ENCODE measurements at regions not wholly inside any gene's neighbourhood (a gene's known extent, or its start where the extent isn't known, plus 50 kb on each side); places are given as distances from the start of the nearest gene placed in this dataset.

- ATAC-seq (ENCODE audit: low read depth in 2 of 2) (no peak), DNase-seq (no peak)
- Mint-ChIP-seq H3K36me3 (no peaks in the 10 kb centered on the region), H3K9me3 (peaks cover 0 to 3% (median 0%) of the 10 kb centered on the region in 7 donors), H3K4me3 (no peak overlapping the region), H3K27ac (no peak overlapping the region), H3K4me1 (no peaks in the 10 kb centered on the region), H3K27me3 (no peaks in the 10 kb centered on the region)
- H3K4me3 ChIP-seq (ENCODE audit: low read depth, low read length), result no peak overlapping the region
- no peaks in the 10 kb centered on the region for H3K36me3 ChIP-seq (ENCODE audit: control insufficient read depth, insufficient read depth, low read length)
- H3K9me3 ChIP-seq (ENCODE audit: control insufficient read depth in 2 of 2, low read length in 2 of 2), result no peaks in the 10 kb centered on the region
- H3K27me3 ChIP-seq (ENCODE audit: control insufficient read depth, insufficient read depth, low read length), result no peaks in the 10 kb centered on the region
- no peak overlapping the region for H3K27ac ChIP-seq (ENCODE audit: insufficient read depth, low read length, poor library complexity, severe bottlenecking)
- H3K4me1 ChIP-seq (ENCODE audit: control insufficient read depth, insufficient read depth, low read length, poor library complexity, severe bottlenecking), result no peaks in the 10 kb centered on the region
Observed at GRCh38 chr6:121533321-121533841, 97.9 kb downstream of the GJA1 start.

- ATAC-seq (ENCODE audit: low read depth in 2 of 2) (no peak), DNase-seq (no peak)
- Mint-ChIP-seq H3K27me3 (no peaks in the 10 kb centered on the region), H3K27ac (no peak overlapping the region), H3K36me3 (no peaks in the 10 kb centered on the region), H3K9me3 (peaks cover 0 to 1% (median 0%) of the 10 kb centered on the region in 7 donors), H3K4me1 (no peaks in the 10 kb centered on the region), H3K4me3 (no peak overlapping the region)
- Histone ChIP-seq H3K27me3 (ENCODE audit: control insufficient read depth, insufficient read depth, low read length) (no peaks in the 10 kb centered on the region), H3K4me3 (ENCODE audit: low read depth, low read length) (no peak overlapping the region), H3K9me3 (ENCODE audit: control insufficient read depth in 2 of 2, low read length in 2 of 2) (no peaks in the 10 kb centered on the region), H3K4me1 (ENCODE audit: control insufficient read depth, insufficient read depth, low read length, poor library complexity, severe bottlenecking) (no peaks in the 10 kb centered on the region), H3K27ac (ENCODE audit: insufficient read depth, low read length, poor library complexity, severe bottlenecking) (no peak overlapping the region), H3K36me3 (ENCODE audit: control insufficient read depth, insufficient read depth, low read length) (no peaks in the 10 kb centered on the region)
Observed at GRCh38 chr6:121535777-121536176, 100.3 kb downstream of the GJA1 start.

- H3K9me3 ChIP-seq (ENCODE audit: control insufficient read depth in 2 of 2, low read length in 2 of 2), result no peaks in the 10 kb centered on the region
- H3K27ac Mint-ChIP-seq, result no peak overlapping the region
- no peaks in the 10 kb centered on the region for H3K36me3 Mint-ChIP-seq
- no peaks in the 10 kb centered on the region for H3K36me3 ChIP-seq (ENCODE audit: control insufficient read depth, insufficient read depth, low read length)
- no peaks in the 10 kb centered on the region for H3K27me3 Mint-ChIP-seq
- no peaks in the 10 kb centered on the region for H3K27me3 ChIP-seq (ENCODE audit: control insufficient read depth, insufficient read depth, low read length)
- peaks cover 0 to 1% (median 0%) of the 10 kb centered on the region in 7 donors for H3K9me3 Mint-ChIP-seq
- no peak overlapping the region for H3K4me3 Mint-ChIP-seq
- no peaks in the 10 kb centered on the region for H3K4me1 Mint-ChIP-seq
- ATAC-seq (ENCODE audit: low read depth in 2 of 2) (no peak), DNase-seq (no peak)
- no peak overlapping the region for H3K27ac ChIP-seq (ENCODE audit: insufficient read depth, low read length, poor library complexity, severe bottlenecking)
- no peaks in the 10 kb centered on the region for H3K4me1 ChIP-seq (ENCODE audit: control insufficient read depth, insufficient read depth, low read length, poor library complexity, severe bottlenecking)
- H3K4me3 ChIP-seq (ENCODE audit: low read depth, low read length), result no peak overlapping the region
Observed at GRCh38 chr6:121536345-121536744, 100.9 kb downstream of the GJA1 start.

GRCh38 chr6:121539439-121539838, 104.0 kb downstream of the GJA1 start:
- no peak overlapping the region for H3K27ac ChIP-seq (ENCODE audit: insufficient read depth, low read length, poor library complexity, severe bottlenecking)
- H3K4me3 ChIP-seq (ENCODE audit: low read depth, low read length), result no peak overlapping the region
- no peaks in the 10 kb centered on the region for H3K27me3 ChIP-seq (ENCODE audit: control insufficient read depth, insufficient read depth, low read length)
- no peaks in the 10 kb centered on the region for H3K36me3 Mint-ChIP-seq
- no peak overlapping the region for H3K4me3 Mint-ChIP-seq
- no peaks in the 10 kb centered on the region for H3K27me3 Mint-ChIP-seq
- H3K27ac Mint-ChIP-seq, result no peak overlapping the region
- no peaks in the 10 kb centered on the region for H3K4me1 Mint-ChIP-seq
- H3K36me3 ChIP-seq (ENCODE audit: control insufficient read depth, insufficient read depth, low read length), result no peaks in the 10 kb centered on the region
- peaks cover 0 to 2% (median 0%) of the 10 kb centered on the region in 7 donors for H3K9me3 Mint-ChIP-seq
- ATAC-seq (ENCODE audit: low read depth in 2 of 2) (no peak), DNase-seq (no peak)
- no peaks in the 10 kb centered on the region for H3K9me3 ChIP-seq (ENCODE audit: control insufficient read depth in 2 of 2, low read length in 2 of 2)
- H3K4me1 ChIP-seq (ENCODE audit: control insufficient read depth, insufficient read depth, low read length, poor library complexity, severe bottlenecking), result no peaks in the 10 kb centered on the region

GRCh38 chr6:121540210-121540609, 104.8 kb downstream of the GJA1 start:
- peaks cover 0 to 2% (median 0%) of the 10 kb centered on the region in 7 donors for H3K9me3 Mint-ChIP-seq
- Histone ChIP-seq H3K27me3 (ENCODE audit: control insufficient read depth, insufficient read depth, low read length) (no peaks in the 10 kb centered on the region), H3K27ac (ENCODE audit: insufficient read depth, low read length, poor library complexity, severe bottlenecking) (no peak overlapping the region), H3K36me3 (ENCODE audit: control insufficient read depth, insufficient read depth, low read length) (no peaks in the 10 kb centered on the region), H3K4me1 (ENCODE audit: control insufficient read depth, insufficient read depth, low read length, poor library complexity, severe bottlenecking) (no peaks in the 10 kb centered on the region), H3K9me3 (ENCODE audit: control insufficient read depth in 2 of 2, low read length in 2 of 2) (no peaks in the 10 kb centered on the region), H3K4me3 (ENCODE audit: low read depth, low read length) (no peak overlapping the region)
- no peak overlapping the region for H3K27ac Mint-ChIP-seq
- ATAC-seq (ENCODE audit: low read depth in 2 of 2) (no peak), DNase-seq (no peak)
- no peaks in the 10 kb centered on the region for H3K4me1 Mint-ChIP-seq
- H3K4me3 Mint-ChIP-seq, result no peak overlapping the region
- H3K27me3 Mint-ChIP-seq, result no peaks in the 10 kb centered on the region
- no peaks in the 10 kb centered on the region for H3K36me3 Mint-ChIP-seq

GRCh38 chr6:121544691-121545090, 109.2 kb downstream of the GJA1 start:
- no peak overlapping the region for H3K27ac ChIP-seq (ENCODE audit: insufficient read depth, low read length, poor library complexity, severe bottlenecking)
- H3K36me3 Mint-ChIP-seq, result no peaks in the 10 kb centered on the region

GRCh38 chr6:121548131-121548530, 112.7 kb downstream of the GJA1 start:
- no peaks in the 10 kb centered on the region for H3K9me3 ChIP-seq (ENCODE audit: control insufficient read depth in 2 of 2, low read length in 2 of 2)
- Mint-ChIP-seq H3K4me1 (no peaks in the 10 kb centered on the region), H3K27me3 (no peaks in the 10 kb centered on the region), H3K36me3 (no peaks in the 10 kb centered on the region), H3K9me3 (peaks cover 0 to 4% (median 0%) of the 10 kb centered on the region in 7 donors), H3K4me3 (no peak overlapping the region), H3K27ac (no peak overlapping the region)
- no peak overlapping the region for H3K4me3 ChIP-seq (ENCODE audit: low read depth, low read length)
- H3K36me3 ChIP-seq (ENCODE audit: control insufficient read depth, insufficient read depth, low read length), result no peaks in the 10 kb centered on the region
- ATAC-seq (ENCODE audit: low read depth in 2 of 2) (no peak), DNase-seq (no peak)
- H3K27me3 ChIP-seq (ENCODE audit: control insufficient read depth, insufficient read depth, low read length), result no peaks in the 10 kb centered on the region
- no peaks in the 10 kb centered on the region for H3K4me1 ChIP-seq (ENCODE audit: control insufficient read depth, insufficient read depth, low read length, poor library complexity, severe bottlenecking)
- no peak overlapping the region for H3K27ac ChIP-seq (ENCODE audit: insufficient read depth, low read length, poor library complexity, severe bottlenecking)

More at GRCh38 chr6:121544691-121545090, 109.2 kb downstream of the GJA1 start:
- no peaks in the 10 kb centered on the region for H3K4me1 ChIP-seq (ENCODE audit: control insufficient read depth, insufficient read depth, low read length, poor library complexity, severe bottlenecking)
- DNase-seq (no peak), ATAC-seq (ENCODE audit: low read depth in 2 of 2) (no peak)
- no peaks in the 10 kb centered on the region for H3K27me3 ChIP-seq (ENCODE audit: control insufficient read depth, insufficient read depth, low read length)
- no peak overlapping the region for H3K27ac Mint-ChIP-seq
- H3K4me3 ChIP-seq (ENCODE audit: low read depth, low read length), result no peak overlapping the region
- no peaks in the 10 kb centered on the region for H3K36me3 ChIP-seq (ENCODE audit: control insufficient read depth, insufficient read depth, low read length)
- peaks cover 0 to 4% (median 0%) of the 10 kb centered on the region in 7 donors for H3K9me3 Mint-ChIP-seq
- H3K9me3 ChIP-seq (ENCODE audit: control insufficient read depth in 2 of 2, low read length in 2 of 2), result no peaks in the 10 kb centered on the region
- no peak overlapping the region for H3K4me3 Mint-ChIP-seq
- H3K27me3 Mint-ChIP-seq, result no peaks in the 10 kb centered on the region
- H3K4me1 Mint-ChIP-seq, result no peaks in the 10 kb centered on the region

GRCh38 chr6:121549736-121550135, 114.3 kb downstream of the GJA1 start:
- no peaks in the 10 kb centered on the region for H3K9me3 ChIP-seq (ENCODE audit: control insufficient read depth in 2 of 2, low read length in 2 of 2)
- Mint-ChIP-seq H3K27me3 (no peaks in the 10 kb centered on the region), H3K9me3 (peaks cover 0 to 4% (median 0%) of the 10 kb centered on the region in 7 donors), H3K4me3 (no peak overlapping the region), H3K36me3 (no peaks in the 10 kb centered on the region), H3K4me1 (no peaks in the 10 kb centered on the region), H3K27ac (no peak overlapping the region)
- no peaks in the 10 kb centered on the region for H3K27me3 ChIP-seq (ENCODE audit: control insufficient read depth, insufficient read depth, low read length)
- ATAC-seq (ENCODE audit: low read depth in 2 of 2) (no peak), DNase-seq (no peak)
- H3K4me3 ChIP-seq (ENCODE audit: low read depth, low read length), result no peak overlapping the region
- no peaks in the 10 kb centered on the region for H3K36me3 ChIP-seq (ENCODE audit: control insufficient read depth, insufficient read depth, low read length)
- H3K4me1 ChIP-seq (ENCODE audit: control insufficient read depth, insufficient read depth, low read length, poor library complexity, severe bottlenecking), result no peaks in the 10 kb centered on the region
- H3K27ac ChIP-seq (ENCODE audit: insufficient read depth, low read length, poor library complexity, severe bottlenecking), result no peak overlapping the region

Measured in CD4-positive, CD25-positive, alpha-beta regulatory T cell (primary cell).